ELR (cell line): ENCODE measurements at regions not wholly inside any gene's neighbourhood (a gene's known extent, or its start where the extent isn't known, plus 50 kb on each side); places are given as distances from the start of the nearest gene placed in this dataset.
A peak's percentile ranks its signal among the peaks of the same experiment; 100 is the strongest.

Experiments
- DNase-seq: peaks from one replicate; pipeline ENCODE4 v3.0.0-alpha.2; 2015; ENCODE audit warnings: low read depth

DNA sequence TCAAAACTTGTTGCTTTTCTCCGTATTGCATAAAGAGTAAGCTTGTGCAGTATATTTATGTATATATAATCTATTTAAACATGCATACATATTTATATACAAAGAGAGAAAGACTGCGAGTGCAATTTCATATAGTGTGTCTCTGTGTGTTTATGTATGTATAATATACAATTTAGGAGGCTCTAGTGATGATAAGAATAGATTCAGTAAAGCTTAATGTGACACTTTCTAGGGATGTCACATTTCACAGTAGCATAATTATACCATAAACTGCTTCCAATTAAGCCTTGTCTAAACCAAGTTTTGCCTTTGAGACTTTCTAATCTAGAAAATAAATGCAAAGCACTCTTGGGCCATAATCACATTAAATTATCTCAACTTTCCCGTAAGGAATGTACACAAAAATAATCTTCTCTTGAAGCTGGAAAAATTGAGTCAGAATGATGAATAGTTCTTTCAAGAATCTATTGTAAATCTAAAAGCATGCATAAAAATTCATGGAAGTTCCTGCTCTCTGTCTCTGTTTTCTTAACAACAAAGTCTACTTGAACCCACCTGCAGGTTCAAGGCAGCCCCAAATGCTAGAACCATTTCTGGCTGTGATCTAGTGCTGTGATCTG is 114.1 kb upstream of the NPY2R start:
- DNase-seq = peak; percentile 31

DNA sequence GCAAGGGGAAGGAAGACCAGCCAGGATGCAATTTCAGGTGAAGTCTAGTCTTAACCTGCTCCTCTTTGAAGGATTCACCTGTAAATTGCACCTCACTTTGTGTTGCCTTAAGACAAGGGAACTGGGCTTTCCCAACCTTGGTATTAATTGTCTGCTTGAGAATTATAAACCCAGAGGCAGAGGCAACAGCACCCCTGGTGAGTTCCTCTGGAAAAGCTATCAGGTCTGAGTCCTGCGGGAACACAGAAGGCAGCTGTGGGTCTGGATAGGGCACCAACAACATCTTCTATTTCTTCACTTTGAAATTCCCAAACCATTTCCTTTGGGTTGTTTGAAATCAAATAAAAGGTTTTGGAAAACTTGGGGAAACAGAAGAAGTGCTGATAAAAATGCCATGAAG is 109.2 kb upstream of the NPY2R start:
- DNase-seq = no peak

DNA sequence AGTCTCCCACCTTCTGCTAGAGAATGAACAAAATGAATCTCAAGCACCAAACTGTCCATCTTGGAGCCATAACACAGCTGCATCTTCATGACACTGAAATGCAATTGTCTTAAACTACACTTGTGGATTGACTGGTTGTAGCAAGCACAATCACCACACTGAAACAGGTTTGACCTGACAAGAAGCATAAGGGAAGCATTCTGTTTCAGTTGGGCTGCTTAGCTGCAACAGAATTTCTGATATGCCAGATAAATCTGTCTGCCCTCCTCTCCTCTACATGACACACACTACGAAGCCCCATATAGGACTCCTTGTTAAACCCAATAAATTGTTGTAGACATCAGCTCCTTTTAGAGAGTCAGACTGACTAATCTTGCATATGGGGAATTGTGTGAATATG is 101.8 kb upstream of the NPY2R start:
- no peak for DNase-seq

DNA sequence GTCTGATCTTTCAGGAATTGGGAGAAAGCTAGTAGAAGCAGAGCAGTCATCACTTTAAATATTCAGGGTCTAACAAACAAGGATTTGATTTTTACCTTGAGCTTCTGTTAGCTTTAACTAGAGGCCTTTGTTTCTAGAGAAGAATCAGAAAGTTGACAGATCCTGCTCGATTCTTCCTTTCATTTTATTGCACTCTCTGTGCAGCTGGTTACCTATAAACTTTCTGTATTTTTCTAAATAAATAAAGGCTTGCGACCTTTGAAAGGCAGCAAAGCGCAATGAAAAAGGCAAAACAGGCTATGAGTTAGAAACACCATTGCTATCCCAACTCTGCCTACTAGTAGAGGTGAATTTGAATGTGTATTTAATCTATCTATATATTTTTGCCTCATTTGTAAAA is 101.4 kb upstream of the NPY2R start:
- no peak for DNase-seq

DNA sequence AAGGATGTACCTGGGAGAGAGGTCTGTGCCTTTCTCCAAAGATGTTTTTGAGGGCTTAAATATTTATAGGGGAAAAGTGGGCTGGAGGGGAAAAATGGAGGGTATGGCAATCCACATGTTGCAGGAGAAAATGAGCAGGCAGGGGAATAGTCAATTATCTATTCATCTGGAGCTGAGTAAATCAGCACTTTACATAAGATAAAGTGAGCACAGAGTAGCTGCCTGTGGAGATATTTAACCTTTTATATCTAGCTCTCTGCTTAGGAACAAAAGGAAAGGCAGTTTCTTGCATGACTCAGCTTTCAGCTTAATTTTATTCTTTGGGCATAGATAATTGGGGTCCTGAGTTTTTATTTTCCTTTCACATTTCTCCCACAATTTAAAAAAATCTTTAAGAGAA is 93.6 kb upstream of the NPY2R start:
- no peak for DNase-seq

DNA sequence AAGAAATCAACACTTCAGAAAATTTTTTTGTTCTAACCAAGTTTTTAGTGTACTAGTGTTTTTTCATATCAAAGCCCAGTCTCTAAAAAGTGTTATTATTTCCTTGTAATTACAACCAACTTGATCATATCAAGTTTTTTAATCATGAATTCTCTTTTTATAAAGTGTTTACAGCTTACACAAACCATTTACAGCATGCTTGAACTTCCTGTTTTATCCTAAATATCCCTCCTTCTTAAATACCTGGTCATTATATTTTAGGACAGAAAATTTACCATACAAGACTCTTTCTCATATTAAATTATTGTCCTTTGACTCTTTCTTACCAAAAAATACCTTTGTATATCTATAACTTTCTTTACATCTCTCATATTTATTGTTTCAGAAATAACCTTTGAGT is 89.4 kb upstream of the NPY2R start:
- DNase-seq = peak; percentile 6

DNA sequence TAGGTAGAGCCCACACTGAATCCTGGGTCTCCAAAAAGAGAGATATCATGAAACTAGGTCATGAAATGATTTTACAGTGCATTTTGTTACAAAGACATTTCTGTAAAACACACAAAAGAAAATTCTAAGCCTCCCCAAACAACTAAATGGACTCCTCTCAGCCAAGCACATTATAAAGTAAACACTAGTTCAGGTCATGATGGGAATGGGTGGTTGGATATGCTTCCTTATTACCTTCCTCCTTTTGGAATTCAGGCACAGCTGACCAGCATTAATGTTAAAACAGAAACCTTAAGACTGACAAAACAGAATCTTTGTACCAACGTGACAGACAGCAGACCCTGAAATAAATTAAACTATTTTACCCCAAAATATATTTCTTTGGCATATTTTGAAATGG is 87.9 kb upstream of the NPY2R start:
- no peak for DNase-seq

DNA sequence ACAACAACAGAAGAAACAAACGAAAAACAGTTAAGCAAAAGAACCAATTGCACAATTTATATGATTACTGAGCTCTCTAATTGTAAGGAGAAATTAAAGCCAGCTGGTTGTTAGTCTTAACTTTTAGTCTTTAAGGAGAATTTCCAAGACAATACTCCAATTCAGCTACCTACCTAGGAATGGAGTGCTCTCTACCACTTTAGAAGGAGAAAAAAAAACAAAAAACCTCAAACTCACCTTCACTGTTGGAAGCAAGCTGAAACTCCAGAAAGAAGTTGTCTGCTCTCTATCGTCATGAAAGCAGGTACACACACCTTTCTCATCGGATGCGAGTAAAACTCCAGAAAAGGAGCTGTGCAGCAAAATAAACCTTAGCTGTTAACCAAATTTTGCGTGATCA is 86.1 kb upstream of the NPY2R start:
- no peak for DNase-seq

DNA sequence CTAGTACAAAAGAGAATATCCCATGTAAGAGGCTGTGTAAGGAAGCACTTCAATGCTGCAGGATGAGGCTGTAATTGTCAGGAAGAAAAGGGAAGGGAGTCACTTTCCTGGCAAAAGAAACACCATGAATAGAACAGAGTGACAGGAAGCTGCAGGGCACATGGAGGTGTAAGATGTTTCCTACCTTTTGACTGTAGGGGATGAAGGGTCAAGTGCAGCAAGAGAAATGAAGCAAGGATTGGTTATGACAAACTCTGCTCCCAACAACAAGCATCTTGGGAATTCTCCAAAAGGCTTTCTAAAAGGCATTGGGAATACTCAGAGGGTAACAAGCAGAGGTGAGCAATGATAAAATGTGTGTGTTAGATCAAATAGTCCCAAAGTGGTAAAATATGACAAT is 74.3 kb upstream of the NPY2R start:
- no peak for DNase-seq

DNA sequence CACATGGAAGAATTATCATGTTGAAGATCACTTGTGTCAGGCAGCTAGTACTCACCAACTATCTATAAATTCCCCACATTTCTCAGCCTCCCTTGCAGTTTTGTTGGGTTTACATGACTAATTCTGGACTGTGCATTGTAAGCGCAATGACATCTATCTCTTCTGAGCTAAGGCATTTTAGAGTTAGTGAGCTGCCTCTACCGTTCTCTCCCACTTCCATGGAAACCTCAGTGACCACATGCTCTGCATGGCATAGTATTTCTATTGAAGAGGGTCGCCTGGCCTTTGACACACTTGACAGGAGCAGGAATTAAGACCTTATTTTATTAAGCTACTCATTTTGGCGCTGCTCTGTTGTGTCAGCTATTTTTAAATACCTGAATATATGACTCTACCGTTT is 67.5 kb upstream of the NPY2R start:
- peak; percentile 8 for DNase-seq

DNA sequence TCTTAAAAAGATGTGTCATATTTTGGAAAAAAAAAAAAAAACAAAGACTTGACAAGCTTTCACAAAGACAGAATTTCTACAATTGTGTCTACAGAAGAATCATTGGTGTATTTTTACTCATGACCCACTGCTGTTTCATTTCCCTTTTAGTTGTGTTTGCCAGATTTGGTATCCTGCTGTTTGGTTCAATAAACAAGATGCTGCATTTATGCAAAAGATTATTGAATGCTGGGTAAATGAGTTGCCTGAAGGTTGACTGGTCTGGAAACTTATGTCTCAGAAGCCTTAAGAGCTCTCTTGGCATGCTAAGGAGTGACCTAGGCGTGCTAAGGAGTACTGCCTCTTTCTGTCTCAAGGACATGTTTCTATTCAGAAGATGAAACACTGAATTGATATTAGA is 64.9 kb upstream of the NPY2R start:
- no peak for DNase-seq
